PC-3 (cell line): ENCODE measurements at regions not wholly inside any gene's neighbourhood (a gene's known extent, or its start where the extent isn't known, plus 50 kb on each side); places are given as distances from the start of the nearest gene placed in this dataset.

Experiments used
- ATAC-seq: fragments of 200-7000 bp; cut with Tn5 transposase; 2 replicates; pipeline ENCODE4 v1.9.1; 2020; ENCODE audit warnings: mild to moderate bottlenecking, moderate library complexity
- BruUV-seq: library from RNA; stranded (reverse); fragments of 400-500 nt; replicated peaks from 2 replicates; lab custom pipeline; 2021; lab: Mats Ljungman, UMichigan
- CTCF ChIA-PET: fragments of 300-600 bp; sonication (Branson Sonifier 250); formaldehyde crosslinking; loops from one replicate; lab custom pipeline; 2022; ENCODE audit warnings: antibody characterized with exemption; lab: Charles Lee
- POLR2A ChIA-PET: fragments of 300-600 bp; sonication (Branson Sonifier 250); formaldehyde crosslinking; loops from one replicate; lab custom pipeline; 2022; ENCODE audit warnings: antibody characterized with exemption; ENCODE audit not compliant: unreplicated experiment; lab: Charles Lee
- DNase-seq: peaks from one replicate; pipeline ENCODE4 v3.0.0-alpha.2; 2015
- H2AFZ ChIP-seq: fragments of 300-600 bp; sonication (generic); 2 replicates; pipeline ENCODE4 v1.6.0; 2016; ENCODE audit warnings: antibody characterized with exemption, low read length
- H3F3A ChIP-seq: fragments of 300-600 bp; sonication (generic); one replicate; pipeline ENCODE4 v1.6.0; 2017; ENCODE audit warnings: antibody characterized with exemption, low read length, control low read depth, mild to moderate bottlenecking; ENCODE audit not compliant: unreplicated experiment
- H3K27ac ChIP-seq: fragments of 300-600 bp; sonication (generic); 2 replicates; pipeline ENCODE4 v1.5.1; 2016; ENCODE audit warnings: mild to moderate bottlenecking, low read length
- H3K27me3 ChIP-seq: fragments of 300-600 bp; sonication (generic); 2 replicates; pipeline ENCODE4 v1.6.1; 2016; ENCODE audit warnings: low read length, mixed read lengths
- H3K36me3 ChIP-seq: fragments of 300-600 bp; sonication (generic); 2 replicates; pipeline ENCODE4 v1.6.1; 2016; ENCODE audit warnings: low read depth, mixed run types, low read length, mixed read lengths
- H3K4me1 ChIP-seq: fragments of 300-600 bp; sonication (generic); 2 replicates; pipeline ENCODE4 v1.5.1; 2016; ENCODE audit warnings: low read length; ENCODE audit not compliant: insufficient read depth
- H3K4me2 ChIP-seq: fragments of 300-600 bp; sonication (generic); 2 replicates; pipeline ENCODE4 v1.6.0; 2016; ENCODE audit warnings: low read length
- H3K4me3 ChIP-seq: fragments of 300-600 bp; sonication (generic); 2 replicates; pipeline ENCODE4 v1.5.1; 2016; ENCODE audit warnings: mild to moderate bottlenecking, low read length, mixed read lengths
- H3K79me2 ChIP-seq: fragments of 300-600 bp; sonication (generic); 2 replicates; pipeline ENCODE4 v1.6.1; 2017; ENCODE audit warnings: low read length, mixed read lengths
- H3K9ac ChIP-seq: fragments of 300-600 bp; sonication (generic); 2 replicates; pipeline ENCODE4 v1.6.0; 2016; ENCODE audit warnings: mild to moderate bottlenecking, low read length
- H3K9me2 ChIP-seq: fragments of 300-600 bp; sonication (generic); replicated peaks from 2 replicates; pipeline ENCODE4 v1.6.1; 2016; ENCODE audit warnings: mixed run types, low read length, mixed read lengths
- H3K9me3 ChIP-seq: fragments of 300-600 bp; sonication (generic); 2 replicates; pipeline ENCODE4 v1.6.1; 2016; ENCODE audit warnings: low read length, mixed read lengths
- H4K20me1 ChIP-seq: fragments of 300-600 bp; sonication (generic); 2 replicates; pipeline ENCODE4 v1.6.1; 2016; ENCODE audit warnings: low read length, mixed read lengths
- EZH2 ChIP-seq: fragments of 300-600 bp; sonication (generic); IDR thresholded peaks from one replicate; pipeline ENCODE4 v1.6.1; 2017; ENCODE audit warnings: antibody characterized with exemption, mild to moderate bottlenecking, low read length; ENCODE audit not compliant: unreplicated experiment
- EZH2phosphoT487 ChIP-seq: fragments of 300-600 bp; sonication (generic); IDR thresholded peaks from 2 replicates; pipeline ENCODE4 v1.6.1; 2018; ENCODE audit warnings: mild to moderate bottlenecking, antibody characterized with exemption, low read length, borderline replicate concordance
- intact Hi-C: fragments of 100-400 bp; cut with micrococcal nuclease; formaldehyde crosslinking; loops from 2 replicates; pipeline ENCODE4 v1.9.0; 2023
- TF ChIP-seq, protein P1 (sequence below): fragments of 300-600 bp; sonication (generic); conservative IDR thresholded peaks from 2 replicates; pipeline ENCODE4 v1.5.1; 2017; ENCODE audit warnings: antibody characterized with exemption, low read depth, mild to moderate bottlenecking, low read length

GRCh38 chr14:62557416-62557815 is 487.8 kb downstream of the KCNH5 start:
- DNase-seq, result peak; percentile 3
- Histone ChIP-seq H3K27me3 (no peaks in the 10 kb centered on the region; the same call in 1 of the 2 replicates), H2AFZ (0 out of 2 replicates have a peak overlapping the region, but pooled peaks have one; percentile 28), H3K4me2 (no peak overlapping the region), H3K9me2 (no peaks in the 10 kb centered on the region), H3K4me1 (no peaks in the 10 kb centered on the region), H3K36me3 (no peaks in the 10 kb centered on the region), H3K79me2 (no peaks in the 10 kb centered on the region), H3K27ac (no peak overlapping the region), H3K9me3 (peaks cover 6% of the 10 kb centered on the region; the same call in 1 of the 2 replicates), H3K9ac (no peak overlapping the region), H4K20me1 (no peaks in the 10 kb centered on the region), H3K4me3 (no peak overlapping the region), H3F3A (no peaks in the 10 kb centered on the region)
- TF ChIP-seq, protein P1, sequence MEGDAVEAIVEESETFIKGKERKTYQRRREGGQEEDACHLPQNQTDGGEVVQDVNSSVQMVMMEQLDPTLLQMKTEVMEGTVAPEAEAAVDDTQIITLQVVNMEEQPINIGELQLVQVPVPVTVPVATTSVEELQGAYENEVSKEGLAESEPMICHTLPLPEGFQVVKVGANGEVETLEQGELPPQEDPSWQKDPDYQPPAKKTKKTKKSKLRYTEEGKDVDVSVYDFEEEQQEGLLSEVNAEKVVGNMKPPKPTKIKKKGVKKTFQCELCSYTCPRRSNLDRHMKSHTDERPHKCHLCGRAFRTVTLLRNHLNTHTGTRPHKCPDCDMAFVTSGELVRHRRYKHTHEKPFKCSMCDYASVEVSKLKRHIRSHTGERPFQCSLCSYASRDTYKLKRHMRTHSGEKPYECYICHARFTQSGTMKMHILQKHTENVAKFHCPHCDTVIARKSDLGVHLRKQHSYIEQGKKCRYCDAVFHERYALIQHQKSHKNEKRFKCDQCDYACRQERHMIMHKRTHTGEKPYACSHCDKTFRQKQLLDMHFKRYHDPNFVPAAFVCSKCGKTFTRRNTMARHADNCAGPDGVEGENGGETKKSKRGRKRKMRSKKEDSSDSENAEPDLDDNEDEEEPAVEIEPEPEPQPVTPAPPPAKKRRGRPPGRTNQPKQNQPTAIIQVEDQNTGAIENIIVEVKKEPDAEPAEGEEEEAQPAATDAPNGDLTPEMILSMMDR, result no peak
- TF ChIP-seq EZH2phosphoT487, result no peak
- no peak for TF ChIP-seq EZH2
- intact Hi-C loops, result no loop called here
- BruUV-seq, result no TSS peak
- ATAC-seq, result no peak
- CTCF ChIA-PET, result no interaction called here
- POLR2A ChIA-PET, result no interaction called here

- DNase-seq (no peak), ATAC-seq (no peak)
- Histone ChIP-seq H3K36me3 (no peaks in the 10 kb centered on the region), H3K27me3 (peaks cover 2% of the 10 kb centered on the region; the same call in 1 of the 2 replicates), H4K20me1 (no peaks in the 10 kb centered on the region), H3F3A (no peaks in the 10 kb centered on the region), H2AFZ (no peak overlapping the region), H3K4me1 (no peaks in the 10 kb centered on the region), H3K9ac (no peak overlapping the region), H3K4me2 (no peak overlapping the region), H3K27ac (no peak overlapping the region), H3K9me3 (no peaks in the 10 kb centered on the region), H3K9me2 (no peaks in the 10 kb centered on the region), H3K79me2 (no peaks in the 10 kb centered on the region), H3K4me3 (no peak overlapping the region)
- BruUV-seq, result no TSS peak
- TF ChIP-seq, protein P1, result no peak
- no peak for TF ChIP-seq EZH2
- no peak for TF ChIP-seq EZH2phosphoT487
- ChIA-PET POLR2A (interaction anchor here (0.6 kb wide), 1 partner anchor 1015 kb away, joined by 3 read pairs; no protein-coding TSS in a partner anchor), CTCF (no interaction called here)
- intact Hi-C loops, result no loop called here
Measured at GRCh38 chr14:62558451-62558850, 486.8 kb downstream of the KCNH5 start.

GRCh38 chr14:62585247-62585646 is 460.0 kb downstream of the KCNH5 start:
- H3K36me3 ChIP-seq, result no peaks in the 10 kb centered on the region
- no peak overlapping the region for H3K4me2 ChIP-seq
- H3K4me3 ChIP-seq, result no peak overlapping the region
- CTCF ChIA-PET, result no interaction called here
- no TSS peak for BruUV-seq
- intact Hi-C loops, result no loop called here
- H3K9me3 ChIP-seq, result no peaks in the 10 kb centered on the region
- TF ChIP-seq EZH2phosphoT487, result no peak
- H3K79me2 ChIP-seq, result no peaks in the 10 kb centered on the region
- POLR2A ChIA-PET, result no interaction called here
- H3F3A ChIP-seq, result no peaks in the 10 kb centered on the region
- no peaks in the 10 kb centered on the region for H3K9me2 ChIP-seq
- ATAC-seq (no peak), DNase-seq (no peak)
- no peak overlapping the region for H3K9ac ChIP-seq
- H4K20me1 ChIP-seq, result no peaks in the 10 kb centered on the region
- no peak overlapping the region for H2AFZ ChIP-seq
- no peak overlapping the region for H3K27ac ChIP-seq
- H3K4me1 ChIP-seq, result no peaks in the 10 kb centered on the region
- H3K27me3 ChIP-seq, result peaks cover 47% of the 10 kb centered on the region
